GM20000 (cell line): ENCODE measurements at regions not wholly inside any gene's neighbourhood (a gene's known extent, or its start where the extent isn't known, plus 50 kb on each side); places are given as distances from the start of the nearest gene placed in this dataset.

Experiments
- DNase-seq: peaks from one replicate; pipeline ENCODE4 v3.0.0; 2012; ENCODE audit warnings: low spot score
- TF ChIP-seq, protein P1 (sequence below): IDR thresholded peaks from 2 replicates; pipeline ENCODE4 v1.5.1; 2012; ENCODE audit warnings: mild to moderate bottlenecking, control low read depth; ENCODE audit errors: extremely low read depth, missing control alignments

- TF ChIP-seq, protein P1, sequence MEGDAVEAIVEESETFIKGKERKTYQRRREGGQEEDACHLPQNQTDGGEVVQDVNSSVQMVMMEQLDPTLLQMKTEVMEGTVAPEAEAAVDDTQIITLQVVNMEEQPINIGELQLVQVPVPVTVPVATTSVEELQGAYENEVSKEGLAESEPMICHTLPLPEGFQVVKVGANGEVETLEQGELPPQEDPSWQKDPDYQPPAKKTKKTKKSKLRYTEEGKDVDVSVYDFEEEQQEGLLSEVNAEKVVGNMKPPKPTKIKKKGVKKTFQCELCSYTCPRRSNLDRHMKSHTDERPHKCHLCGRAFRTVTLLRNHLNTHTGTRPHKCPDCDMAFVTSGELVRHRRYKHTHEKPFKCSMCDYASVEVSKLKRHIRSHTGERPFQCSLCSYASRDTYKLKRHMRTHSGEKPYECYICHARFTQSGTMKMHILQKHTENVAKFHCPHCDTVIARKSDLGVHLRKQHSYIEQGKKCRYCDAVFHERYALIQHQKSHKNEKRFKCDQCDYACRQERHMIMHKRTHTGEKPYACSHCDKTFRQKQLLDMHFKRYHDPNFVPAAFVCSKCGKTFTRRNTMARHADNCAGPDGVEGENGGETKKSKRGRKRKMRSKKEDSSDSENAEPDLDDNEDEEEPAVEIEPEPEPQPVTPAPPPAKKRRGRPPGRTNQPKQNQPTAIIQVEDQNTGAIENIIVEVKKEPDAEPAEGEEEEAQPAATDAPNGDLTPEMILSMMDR = no peak
- DNase-seq = peak; percentile 30
Observed at GRCh38 chr3:99418709-99419108, 219.7 kb upstream of the COL8A1 start.

DNA sequence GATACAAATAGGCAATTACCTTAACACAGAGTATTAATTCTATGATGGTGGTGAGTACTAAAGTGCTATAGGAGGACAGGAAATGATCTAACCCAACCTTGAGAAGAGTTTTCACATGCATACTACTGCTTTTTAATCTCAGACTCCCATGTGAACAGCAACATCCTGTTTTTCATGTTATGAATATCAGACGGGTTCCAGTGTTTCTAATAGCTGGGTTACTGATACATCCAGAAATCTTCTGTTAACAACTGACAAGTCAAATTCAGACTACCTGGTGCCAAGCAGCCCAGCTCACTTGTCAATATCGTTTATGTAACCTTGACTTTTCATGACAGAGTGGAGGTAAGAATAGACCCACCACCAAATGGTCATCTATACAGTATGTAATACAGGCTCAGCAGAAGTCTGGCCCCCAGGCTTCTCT is 220.2 kb upstream of the COL8A1 start:
- DNase-seq = peak; percentile 53
- TF ChIP-seq, protein P1 = no peak

DNA sequence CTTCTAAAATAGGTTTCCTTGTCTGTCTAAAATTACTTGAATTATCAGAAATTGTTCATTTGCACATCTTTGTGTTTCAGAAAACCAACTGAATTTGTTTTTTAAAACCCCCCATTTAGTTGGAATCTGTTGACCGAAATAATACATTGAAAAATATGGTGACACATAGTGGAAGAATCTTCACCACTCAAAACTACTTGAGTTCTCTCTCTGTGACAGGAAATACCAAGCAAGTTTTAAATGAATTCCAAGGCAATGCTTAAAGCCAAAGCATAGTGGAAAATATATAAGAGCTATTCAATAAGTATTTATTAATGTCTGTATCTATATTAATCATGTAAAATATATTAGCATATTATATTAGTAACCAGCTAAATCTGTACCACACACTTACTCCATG is 224.9 kb upstream of the COL8A1 start:
- TF ChIP-seq, protein P1 = no peak
- no peak for DNase-seq

DNA sequence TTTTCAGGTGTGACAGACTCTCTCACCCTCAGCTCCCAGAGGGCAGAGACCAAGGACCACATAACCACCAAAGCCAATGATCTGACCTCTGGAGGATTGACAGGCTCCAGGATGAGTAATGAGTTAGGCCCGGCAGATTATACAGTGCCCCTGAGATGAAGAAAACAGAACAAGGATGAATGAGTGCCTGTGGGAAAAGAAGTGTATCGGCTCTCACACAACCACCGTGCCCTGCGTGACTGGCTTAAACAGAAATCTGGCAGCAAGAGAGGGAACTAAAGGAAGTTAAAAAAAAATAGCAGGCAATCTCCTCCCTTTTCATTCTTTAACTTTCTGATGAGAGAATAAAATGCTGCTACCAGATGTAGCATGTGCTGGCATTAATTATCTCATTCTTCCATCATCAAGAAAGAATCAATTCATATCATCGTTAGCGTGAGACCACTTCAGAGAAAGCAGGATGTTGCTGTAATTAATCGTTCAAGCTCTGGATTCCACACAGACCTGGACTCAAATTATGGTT is 227.5 kb upstream of the COL8A1 start:
- TF ChIP-seq, protein P1 = no peak
- peak; percentile 6 for DNase-seq

GRCh38 chr3:99409961-99410360 is 228.4 kb upstream of the COL8A1 start:
- no peak for DNase-seq
- TF ChIP-seq, protein P1 = no peak

DNA sequence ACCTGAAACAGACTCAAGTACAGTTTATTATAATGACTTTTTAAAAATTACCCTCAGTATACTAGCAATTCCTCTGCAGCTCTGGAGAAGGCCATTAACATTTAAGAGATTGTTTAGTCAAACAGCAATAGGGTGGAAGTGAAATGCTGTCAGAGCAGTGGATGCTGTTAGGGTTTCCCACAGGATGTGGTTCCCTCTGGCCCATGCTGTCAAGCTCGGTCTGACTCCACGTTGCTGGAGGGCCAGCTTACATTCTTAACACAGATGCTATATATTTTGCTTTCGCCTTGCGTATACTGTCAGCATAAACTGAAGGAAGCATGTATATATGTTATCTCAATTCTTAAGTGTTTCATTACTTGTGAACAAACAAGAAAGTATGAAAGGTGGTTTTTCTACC is 231.1 kb upstream of the COL8A1 start:
- no peak for DNase-seq

GRCh38 chr3:99402755-99403154 is 235.6 kb upstream of the COL8A1 start:
- DNase-seq = no peak
- TF ChIP-seq, protein P1 = no peak

More for the DNA sequence above, 231.1 kb upstream of the COL8A1 start:
- TF ChIP-seq, protein P1 = no peak
